HCT116 (cell line): ENCODE measurements at regions not wholly inside any gene's neighbourhood (a gene's known extent, or its start where the extent isn't known, plus 50 kb on each side); places are given as distances from the start of the nearest gene placed in this dataset.

ENCODE experiments used
- ATAC-seq: fragments of 200-7000 bp; cut with Tn5 transposase; 2 replicates; pipeline ENCODE4 v1.9.1; 2020; ENCODE audit warnings: mild to moderate bottlenecking, moderate library complexity
- BruUV-seq: library from RNA; stranded (reverse); fragments of 400-500 nt; replicated peaks from 2 replicates; lab custom pipeline; 2021; lab: Mats Ljungman, UMichigan
- CTCF ChIA-PET: fragments of 300-600 bp; sonication (Branson Sonifier 250); formaldehyde crosslinking; loops from one replicate; lab custom pipeline; 2021; ENCODE audit warnings: antibody characterized with exemption; lab: Charles Lee
- POLR2A ChIA-PET: fragments of 300-600, 350-600 bp; sonication (Branson Sonifier 250); formaldehyde crosslinking; loops from one replicate; lab custom pipeline; 2021; ENCODE audit warnings: antibody characterized with exemption; lab: Charles Lee
- RAD21 ChIA-PET, 2 experiments: fragments of 300-600 bp; sonication (Branson Sonifier 250); formaldehyde crosslinking; loops; one replicate each; lab custom pipeline; 2023; ENCODE audit warnings: low total read pairs in 2 of 2; ENCODE audit not compliant: uncharacterized antibody in 2 of 2, unreplicated experiment in 2 of 2, low non-redundant PET in 1 of 2; lab: Charles Lee
- DNase-seq: peaks from one replicate; pipeline ENCODE4 v3.0.0-alpha.2; 2010; ENCODE audit warnings: low read depth, low spot score
- H2AFZ ChIP-seq: fragments of 200-600 bp; shearing (Covaris generic), sonication (generic); 2 replicates; pipeline ENCODE4 v1.6.1; 2017; ENCODE audit warnings: low read depth, mixed run types, mixed read lengths, antibody characterized with exemption, low read length; ENCODE audit not compliant: poor library complexity, severe bottlenecking
- H3K27ac ChIP-seq: 2 replicates; pipeline ENCODE4 v1.5.1; 2012; ENCODE audit warnings: low read depth, low read length
- H3K27me3 ChIP-seq: fragments of 200-600 bp; sonication (generic); 2 replicates; pipeline ENCODE4 v1.6.1; 2016; ENCODE audit warnings: mixed run types, low read length, mixed read lengths; ENCODE audit not compliant: insufficient read depth
- H3K36me3 ChIP-seq, 2 experiments: fragments of 200-500 bp in 1 of 2; fragments of 200-600 bp in 1 of 2; sonication (Bioruptor generic) in 1 of 2; sonication (generic) in 1 of 2; 2 replicates each; pipeline versions ENCODE4 v1.5.1 to v1.6.1; 2014 to 2016; ENCODE audit warnings: low read length in 2 of 2, inconsistent platforms in 1 of 2, mixed read lengths in 1 of 2, mixed run types in 1 of 2; ENCODE audit not compliant: insufficient read depth in 2 of 2, control insufficient read depth in 1 of 2
- H3K4me1 ChIP-seq, 2 experiments: fragments of 200-600 bp in 1 of 2; sonication (generic) in 1 of 2; 2 replicates each; pipeline versions ENCODE4 v1.5.1 to v1.6.1; 2012 to 2017; ENCODE audit warnings: low read length in 2 of 2, inconsistent platforms in 1 of 2, mild to moderate bottlenecking in 1 of 2, mixed read lengths in 1 of 2, mixed run types in 1 of 2, moderate library complexity in 1 of 2; ENCODE audit not compliant: insufficient read depth in 2 of 2, control insufficient read depth in 1 of 2
- H3K4me2 ChIP-seq: fragments of 200-600 bp; sonication (generic); 2 replicates; pipeline ENCODE4 v1.6.1; 2017; ENCODE audit warnings: mixed run types, low read length, mixed read lengths
- H3K4me3 ChIP-seq, 2 experiments: fragments of 200-600 bp in 1 of 2; sonication (generic) in 1 of 2; replicated peaks in 1 of 2; 2 replicates each; pipeline ENCODE4 v1.5.1; 2011 to 2016; ENCODE audit warnings: low read length in 2 of 2, control low read depth in 1 of 2, low read depth in 1 of 2, mild to moderate bottlenecking in 1 of 2, mixed read lengths in 1 of 2, mixed run types in 1 of 2
- H3K79me2 ChIP-seq: fragments of 200-600 bp; sonication (generic); 2 replicates; pipeline ENCODE4 v1.6.1; 2017; ENCODE audit warnings: mild to moderate bottlenecking, mixed run types, low read length, moderate library complexity, mixed read lengths; ENCODE audit not compliant: insufficient read depth
- H3K9ac ChIP-seq: fragments of 200-600 bp; sonication (generic); 2 replicates; pipeline ENCODE4 v1.6.1; 2016; ENCODE audit warnings: low read length, mixed read lengths
- H3K9me2 ChIP-seq: fragments of 200-600 bp; sonication (generic), shearing (Covaris generic); 2 replicates; pipeline ENCODE4 v1.6.1; 2017; ENCODE audit warnings: mixed run types, mild to moderate bottlenecking, moderate library complexity; ENCODE audit not compliant: insufficient read depth
- H3K9me3 ChIP-seq, 2 experiments: fragments of 200-500 bp in 1 of 2; fragments of 200-600 bp in 1 of 2; sonication (Bioruptor generic) in 1 of 2; sonication (generic) in 1 of 2; 2 replicates each; pipeline ENCODE4 v1.6.1; 2014 to 2017; ENCODE audit warnings: low read length in 2 of 2, mixed read lengths in 2 of 2, inconsistent platforms in 1 of 2, low read depth in 1 of 2, mild to moderate bottlenecking in 1 of 2, mixed run types in 1 of 2, moderate library complexity in 1 of 2; ENCODE audit not compliant: control insufficient read depth in 1 of 2, insufficient read depth in 1 of 2
- H4K20me1 ChIP-seq: fragments of 200-600 bp; sonication (generic), shearing (Covaris generic); 2 replicates; pipeline ENCODE4 v1.6.1; 2017; ENCODE audit warnings: mixed run types, mild to moderate bottlenecking, moderate library complexity; ENCODE audit not compliant: insufficient read depth
- CEBPB ChIP-seq: IDR thresholded peaks from 2 replicates; pipeline ENCODE4 v1.6.1; 2012; ENCODE audit warnings: low read depth
- CTCF ChIP-seq, 3 experiments: fragments of 200-600 bp in 1 of 3; sonication (generic) in 1 of 3; IDR thresholded peaks in 2 of 3; conservative IDR thresholded peaks in 1 of 3; 2 replicates each; pipeline ENCODE4 v1.5.1; 2012 to 2017; ENCODE audit warnings: low read depth in 2 of 3, low read length in 2 of 3, antibody characterized with exemption in 1 of 3, borderline replicate concordance in 1 of 3, control low read depth in 1 of 3, mild to moderate bottlenecking in 1 of 3, mixed read lengths in 1 of 3, mixed run types in 1 of 3, moderate library complexity in 1 of 3; ENCODE audit not compliant: insufficient read depth in 1 of 3
- MAX ChIP-seq: IDR thresholded peaks from 2 replicates; pipeline ENCODE4 v1.6.1; 2012
- POLR2A ChIP-seq: IDR thresholded peaks from 2 replicates; pipeline ENCODE4 v1.7.0; 2011; ENCODE audit warnings: borderline replicate concordance; ENCODE audit not compliant: insufficient read depth, insufficient read length; ENCODE audit errors: extremely low read depth
- RAD21 ChIP-seq: IDR thresholded peaks from 2 replicates; pipeline ENCODE4 v1.6.1; 2012; ENCODE audit warnings: low read depth, mild to moderate bottlenecking
- REST ChIP-seq: IDR thresholded peaks from 2 replicates; pipeline ENCODE4 v1.6.1; 2012; ENCODE audit warnings: low read depth
- TCF7L2 ChIP-seq: IDR thresholded peaks from 2 replicates; pipeline ENCODE4 v1.7.0; 2011; ENCODE audit warnings: borderline replicate concordance, inconsistent platforms; ENCODE audit not compliant: insufficient read depth, insufficient read length; ENCODE audit errors: extremely low read depth
- YY1 ChIP-seq: IDR thresholded peaks from 2 replicates; pipeline ENCODE4 v1.6.1; 2011; ENCODE audit warnings: low read length, low read depth, moderate library complexity, mild to moderate bottlenecking; ENCODE audit not compliant: insufficient replicate concordance; ENCODE audit errors: extremely low read depth
- ZNF274 ChIP-seq: fragments of 200-500 bp; sonication (Bioruptor generic); IDR thresholded peaks from 2 replicates; pipeline ENCODE4 v1.6.1; 2014; ENCODE audit warnings: mild to moderate bottlenecking, low read depth, low read length, inconsistent platforms
- intact Hi-C: fragments of 100-400 bp; cut with micrococcal nuclease; formaldehyde crosslinking; loops from 2 replicates; pipeline ENCODE4 v1.10.0; 2022

- BruUV-seq = no TSS peak
- H3K79me2 ChIP-seq = no peaks in the 10 kb centered on the region
- no peak overlapping the region for H3K9ac ChIP-seq
- ATAC-seq (no peak), DNase-seq (no peak)
- RAD21 ChIA-PET = no interaction called here
- no peaks in the 10 kb centered on the region for H3K36me3 ChIP-seq
- no peak overlapping the region for H3K27ac ChIP-seq
- H3K9me2 ChIP-seq = no peaks in the 10 kb centered on the region; the same call in 1 of the 2 replicates
- TF ChIP-seq REST (no peak), TCF7L2 (no peak), ZNF274 (no peak), POLR2A (no peak), YY1 (no peak), CTCF (IDR thresholded peaks at IDR 0.05 in 2 of 3, conservative IDR thresholded peaks at IDR 0.05 in 1 of 3; ENCODE audit: borderline replicate concordance in 1 of 3, insufficient read depth in 1 of 3, low read depth in 2 of 3, low read length in 2 of 3) (no peak), CEBPB (no peak), RAD21 (no peak), MAX (no peak)
- TF ChIP-seq, all 23 proteins: peak for 0
- Histone ChIP-seq H3K9me3 (no peaks in the 10 kb centered on the region), H2AFZ (no peak overlapping the region), H3K4me1 (peaks cover 0 to 6% of the 10 kb centered on the region in 2 experiments; a peak in 1 of 4 replicates), H3K27me3 (no peaks in the 10 kb centered on the region), H3K4me3 (no peak overlapping the region), H3K4me2 (no peak overlapping the region), H4K20me1 (no peaks in the 10 kb centered on the region)
- CTCF ChIA-PET = no interaction called here
- POLR2A ChIA-PET = no interaction called here
- intact Hi-C loops = no loop called here
These were observed 179.5 kb upstream of the KLF6 start for GRCh38 chr10:3964516-3964915.
